ENCODE measurements at regions not wholly inside any gene's neighbourhood (a gene's known extent, or its start where the extent isn't known, plus 50 kb on each side); places are given as distances from the start of the nearest gene placed in this dataset.

- no peak for DNase-seq
Measured at GRCh38 chr6:8780653-8781052, 345.3 kb upstream of the SLC35B3 start.

- no peak for DNase-seq
Measured at GRCh38 chr6:8764733-8765132, 329.4 kb upstream of the SLC35B3 start.

- no peak for DNase-seq
Measured at GRCh38 chr6:8760951-8761350, 325.6 kb upstream of the SLC35B3 start.

GRCh38 chr6:8758412-8758811 is 323.1 kb upstream of the SLC35B3 start:
- no peak for DNase-seq

- DNase-seq = no peak
Measured at GRCh38 chr6:8750627-8751026, 315.3 kb upstream of the SLC35B3 start.

- no peak for DNase-seq
Measured at GRCh38 chr6:8749465-8749864, 314.1 kb upstream of the SLC35B3 start.

- no peak for DNase-seq
Measured at GRCh38 chr6:8743170-8743745, 307.9 kb upstream of the SLC35B3 start.

GRCh38 chr6:8739454-8739853 is 304.1 kb upstream of the SLC35B3 start:
- DNase-seq = no peak

GRCh38 chr6:8738951-8739350 is 303.6 kb upstream of the SLC35B3 start:
- no peak for DNase-seq

- DNase-seq = no peak
Measured at GRCh38 chr6:8736156-8736895, 301.0 kb upstream of the SLC35B3 start.

- no peak for DNase-seq
Measured at GRCh38 chr6:8733879-8734278, 298.5 kb upstream of the SLC35B3 start.

- no peak for DNase-seq
Measured at GRCh38 chr6:8731874-8732273, 296.5 kb upstream of the SLC35B3 start.

GRCh38 chr6:8710668-8711431 is 275.5 kb upstream of the SLC35B3 start:
- no peak for DNase-seq

- no peak for DNase-seq
Measured at GRCh38 chr6:8707956-8708772, 272.8 kb upstream of the SLC35B3 start.

GRCh38 chr6:8707369-8707768 is 272.0 kb upstream of the SLC35B3 start:
- no peak for DNase-seq

- no peak for DNase-seq
Measured at GRCh38 chr6:8705435-8706020, 270.2 kb upstream of the SLC35B3 start.

- no peak for DNase-seq
Measured at GRCh38 chr6:8703059-8703458, 267.7 kb upstream of the SLC35B3 start.

- no peak for DNase-seq
Measured at GRCh38 chr6:8688821-8689220, 253.5 kb upstream of the SLC35B3 start.

GRCh38 chr6:8686077-8686476 is 250.7 kb upstream of the SLC35B3 start:
- no peak for DNase-seq

GRCh38 chr6:8683204-8683603 is 247.9 kb upstream of the SLC35B3 start:
- no peak for DNase-seq

GRCh38 chr6:8679823-8680222 is 244.5 kb upstream of the SLC35B3 start:
- DNase-seq = no peak

- DNase-seq = no peak
Measured at GRCh38 chr6:8678466-8678865, 243.1 kb upstream of the SLC35B3 start.

GRCh38 chr6:8674126-8674525 is 238.8 kb upstream of the SLC35B3 start:
- no peak for DNase-seq
